HEK293 (cell line): ENCODE measurements at regions not wholly inside any gene's neighbourhood (a gene's known extent, or its start where the extent isn't known, plus 50 kb on each side); places are given as distances from the start of the nearest gene placed in this dataset.

ENCODE experiments used
- SALL2 ChIP-seq: fragments of 450-650 bp; formaldehyde crosslinking; IDR thresholded peaks from 2 replicates; pipeline ENCODE4 v1.5.0; 2017; ENCODE audit warnings: missing biosample characterization, mild to moderate bottlenecking, missing genetic modification characterization, borderline replicate concordance
- ZNF146 ChIP-seq: fragments of 450-650 bp; formaldehyde crosslinking; IDR thresholded peaks from 2 replicates; pipeline ENCODE4 v1.5.1; 2016; ENCODE audit warnings: missing biosample characterization, missing genetic modification characterization
- ZNF354C ChIP-seq: fragments of 450-650 bp; formaldehyde crosslinking; IDR thresholded peaks from 2 replicates; pipeline ENCODE4 v1.5.1; 2016; ENCODE audit warnings: missing biosample characterization, missing genetic modification characterization, low read depth, borderline replicate concordance
- ZNF785 ChIP-seq: fragments of 450-650 bp; formaldehyde crosslinking; IDR thresholded peaks from 2 replicates; pipeline ENCODE4 v1.5.1; 2016; ENCODE audit warnings: missing biosample characterization, missing genetic modification characterization
- TF ChIP-seq, protein P1 (sequence below): fragments of 450-650 bp; formaldehyde crosslinking; IDR thresholded peaks from 2 replicates; pipeline ENCODE4 v1.5.1; 2016; ENCODE audit warnings: missing biosample characterization, missing genetic modification characterization
- TF ChIP-seq, protein P2 (sequence below): fragments of 450-650 bp; formaldehyde crosslinking; IDR thresholded peaks from 2 replicates; pipeline ENCODE4 v1.5.1; 2016; ENCODE audit warnings: missing biosample characterization, missing genetic modification characterization

DNA sequence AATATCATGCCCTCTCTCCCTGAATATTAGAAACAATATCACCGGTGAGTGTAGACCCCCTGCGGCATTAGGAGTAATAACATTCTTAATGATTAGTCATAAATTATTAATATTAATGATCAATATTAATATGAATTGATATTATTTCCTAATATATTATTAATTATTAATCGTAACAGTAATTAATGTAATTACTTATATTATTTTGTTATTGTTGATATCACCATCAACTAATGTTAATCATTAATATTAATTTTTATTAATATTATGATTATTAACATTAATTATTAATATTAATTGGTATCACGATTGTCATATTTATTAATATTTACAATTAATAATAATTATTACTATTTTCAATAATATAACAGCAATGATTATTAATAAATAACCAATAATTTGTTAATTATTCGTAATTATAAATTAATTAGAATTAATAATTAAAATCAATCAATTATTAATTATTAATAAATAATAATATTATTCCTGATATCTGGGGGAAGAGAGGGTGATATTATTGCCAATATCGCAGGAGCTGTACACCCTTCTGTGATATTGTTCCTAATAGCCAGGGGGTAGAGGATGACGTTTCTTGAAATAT lies 528.8 kb upstream of the PCDH20 start:
- no peak for TF ChIP-seq SALL2 (tag by site-specific recombination)
- no peak for TF ChIP-seq ZNF146 (tag by site-specific recombination)
- no peak for TF ChIP-seq ZNF354C (tag by site-specific recombination)
- no peak for TF ChIP-seq ZNF785 (tag by site-specific recombination)
- TF ChIP-seq, protein P1, sequence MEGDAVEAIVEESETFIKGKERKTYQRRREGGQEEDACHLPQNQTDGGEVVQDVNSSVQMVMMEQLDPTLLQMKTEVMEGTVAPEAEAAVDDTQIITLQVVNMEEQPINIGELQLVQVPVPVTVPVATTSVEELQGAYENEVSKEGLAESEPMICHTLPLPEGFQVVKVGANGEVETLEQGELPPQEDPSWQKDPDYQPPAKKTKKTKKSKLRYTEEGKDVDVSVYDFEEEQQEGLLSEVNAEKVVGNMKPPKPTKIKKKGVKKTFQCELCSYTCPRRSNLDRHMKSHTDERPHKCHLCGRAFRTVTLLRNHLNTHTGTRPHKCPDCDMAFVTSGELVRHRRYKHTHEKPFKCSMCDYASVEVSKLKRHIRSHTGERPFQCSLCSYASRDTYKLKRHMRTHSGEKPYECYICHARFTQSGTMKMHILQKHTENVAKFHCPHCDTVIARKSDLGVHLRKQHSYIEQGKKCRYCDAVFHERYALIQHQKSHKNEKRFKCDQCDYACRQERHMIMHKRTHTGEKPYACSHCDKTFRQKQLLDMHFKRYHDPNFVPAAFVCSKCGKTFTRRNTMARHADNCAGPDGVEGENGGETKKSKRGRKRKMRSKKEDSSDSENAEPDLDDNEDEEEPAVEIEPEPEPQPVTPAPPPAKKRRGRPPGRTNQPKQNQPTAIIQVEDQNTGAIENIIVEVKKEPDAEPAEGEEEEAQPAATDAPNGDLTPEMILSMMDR (tag by site-specific recombination): no peak
- TF ChIP-seq, protein P2, sequence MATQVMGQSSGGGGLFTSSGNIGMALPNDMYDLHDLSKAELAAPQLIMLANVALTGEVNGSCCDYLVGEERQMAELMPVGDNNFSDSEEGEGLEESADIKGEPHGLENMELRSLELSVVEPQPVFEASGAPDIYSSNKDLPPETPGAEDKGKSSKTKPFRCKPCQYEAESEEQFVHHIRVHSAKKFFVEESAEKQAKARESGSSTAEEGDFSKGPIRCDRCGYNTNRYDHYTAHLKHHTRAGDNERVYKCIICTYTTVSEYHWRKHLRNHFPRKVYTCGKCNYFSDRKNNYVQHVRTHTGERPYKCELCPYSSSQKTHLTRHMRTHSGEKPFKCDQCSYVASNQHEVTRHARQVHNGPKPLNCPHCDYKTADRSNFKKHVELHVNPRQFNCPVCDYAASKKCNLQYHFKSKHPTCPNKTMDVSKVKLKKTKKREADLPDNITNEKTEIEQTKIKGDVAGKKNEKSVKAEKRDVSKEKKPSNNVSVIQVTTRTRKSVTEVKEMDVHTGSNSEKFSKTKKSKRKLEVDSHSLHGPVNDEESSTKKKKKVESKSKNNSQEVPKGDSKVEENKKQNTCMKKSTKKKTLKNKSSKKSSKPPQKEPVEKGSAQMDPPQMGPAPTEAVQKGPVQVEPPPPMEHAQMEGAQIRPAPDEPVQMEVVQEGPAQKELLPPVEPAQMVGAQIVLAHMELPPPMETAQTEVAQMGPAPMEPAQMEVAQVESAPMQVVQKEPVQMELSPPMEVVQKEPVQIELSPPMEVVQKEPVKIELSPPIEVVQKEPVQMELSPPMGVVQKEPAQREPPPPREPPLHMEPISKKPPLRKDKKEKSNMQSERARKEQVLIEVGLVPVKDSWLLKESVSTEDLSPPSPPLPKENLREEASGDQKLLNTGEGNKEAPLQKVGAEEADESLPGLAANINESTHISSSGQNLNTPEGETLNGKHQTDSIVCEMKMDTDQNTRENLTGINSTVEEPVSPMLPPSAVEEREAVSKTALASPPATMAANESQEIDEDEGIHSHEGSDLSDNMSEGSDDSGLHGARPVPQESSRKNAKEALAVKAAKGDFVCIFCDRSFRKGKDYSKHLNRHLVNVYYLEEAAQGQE (tag by site-specific recombination): no peak
